ENCODE measurements at regions not wholly inside any gene's neighbourhood (a gene's known extent, or its start where the extent isn't known, plus 50 kb on each side); places are given as distances from the start of the nearest gene placed in this dataset.

GRCh38 chr4:121526509-121526908 lies 145.7 kb upstream of the QRFPR start:
- in situ Hi-C loops (cut with MboI; ENCODE audit: low sequenced_read_pairs), result no loop called here

- in situ Hi-C loops (cut with MboI; ENCODE audit: low sequenced_read_pairs), result no loop called here
These were observed 138.5 kb upstream of the QRFPR start for GRCh38 chr4:121519236-121519838.

GRCh38 chr4:121517241-121517640 lies 136.4 kb upstream of the QRFPR start:
- in situ Hi-C loops (cut with MboI; ENCODE audit: low sequenced_read_pairs), result no loop called here

GRCh38 chr4:121514443-121514842 lies 133.6 kb upstream of the QRFPR start:
- in situ Hi-C loops (cut with MboI; ENCODE audit: low sequenced_read_pairs), result no loop called here

- in situ Hi-C loops (cut with MboI; ENCODE audit: low sequenced_read_pairs), result no loop called here
These were observed 129.6 kb upstream of the QRFPR start for GRCh38 chr4:121510341-121510874.

GRCh38 chr4:121485190-121485804 lies 104.5 kb upstream of the QRFPR start:
- in situ Hi-C loops (cut with MboI; ENCODE audit: low sequenced_read_pairs), result loop anchor here (25.0 kb wide), 1 partner anchor 252 kb away; no protein-coding TSS in a partner anchor

GRCh38 chr4:121484633-121485032 lies 103.8 kb upstream of the QRFPR start:
- in situ Hi-C loops (cut with MboI; ENCODE audit: low sequenced_read_pairs), result loop anchor here (25.0 kb wide), 1 partner anchor 253 kb away; no protein-coding TSS in a partner anchor

GRCh38 chr4:121479808-121480207 lies 99.0 kb upstream of the QRFPR start:
- in situ Hi-C loops (cut with MboI; ENCODE audit: low sequenced_read_pairs), result loop anchor here (25.0 kb wide), 1 partner anchor 257 kb away; no protein-coding TSS in a partner anchor

GRCh38 chr4:121477480-121477879 lies 96.7 kb upstream of the QRFPR start:
- in situ Hi-C loops (cut with MboI; ENCODE audit: low sequenced_read_pairs), result loop anchor here (25.0 kb wide), 1 partner anchor 260 kb away; no protein-coding TSS in a partner anchor

- in situ Hi-C loops (cut with MboI; ENCODE audit: low sequenced_read_pairs), result loop anchor here (25.0 kb wide), 1 partner anchor 260 kb away; no protein-coding TSS in a partner anchor
These were observed 96.3 kb upstream of the QRFPR start for GRCh38 chr4:121477079-121477478.

GRCh38 chr4:121472937-121473721 lies 92.3 kb upstream of the QRFPR start:
- in situ Hi-C loops (cut with MboI; ENCODE audit: low sequenced_read_pairs), result no loop called here

- in situ Hi-C loops (cut with MboI; ENCODE audit: low sequenced_read_pairs), result no loop called here
These were observed 84.0 kb upstream of the QRFPR start for GRCh38 chr4:121464854-121465253.

- in situ Hi-C loops (cut with MboI; ENCODE audit: low sequenced_read_pairs), result no loop called here
These were observed 81.9 kb upstream of the QRFPR start for GRCh38 chr4:121462660-121463261.

GRCh38 chr4:121459026-121459425 lies 78.2 kb upstream of the QRFPR start:
- in situ Hi-C loops (cut with MboI; ENCODE audit: low sequenced_read_pairs), result no loop called here

- in situ Hi-C loops (cut with MboI; ENCODE audit: low sequenced_read_pairs), result no loop called here
These were observed 76.6 kb upstream of the QRFPR start for GRCh38 chr4:121457278-121457875.

- in situ Hi-C loops (cut with MboI; ENCODE audit: low sequenced_read_pairs), result no loop called here
These were observed 74.5 kb upstream of the QRFPR start for GRCh38 chr4:121455285-121455684.

- in situ Hi-C loops (cut with MboI; ENCODE audit: low sequenced_read_pairs), result no loop called here
These were observed 73.6 kb upstream of the QRFPR start for GRCh38 chr4:121454251-121454979.

- in situ Hi-C loops (cut with MboI; ENCODE audit: low sequenced_read_pairs), result no loop called here
These were observed 70.5 kb upstream of the QRFPR start for GRCh38 chr4:121451310-121451709.

GRCh38 chr4:121449416-121449815 lies 68.6 kb upstream of the QRFPR start:
- in situ Hi-C loops (cut with MboI; ENCODE audit: low sequenced_read_pairs), result no loop called here

GRCh38 chr4:121448231-121448630 lies 67.4 kb upstream of the QRFPR start:
- in situ Hi-C loops (cut with MboI; ENCODE audit: low sequenced_read_pairs), result no loop called here
